HG03520 (cell line): ENCODE measurements at regions not wholly inside any gene's neighbourhood (a gene's known extent, or its start where the extent isn't known, plus 50 kb on each side); places are given as distances from the start of the nearest gene placed in this dataset.

Experiments
- ATAC-seq: cut with Tn5 transposase; IDR thresholded peaks from one replicate; pipeline ENCODE4 v1.9.1; 2021; ENCODE audit warnings: mild to moderate bottlenecking, moderate library complexity; ENCODE audit not compliant: unreplicated experiment

- ATAC-seq = no peak
Observed at GRCh38 chr2:126368758-126369157, 287.2 kb upstream of the GYPC start.

GRCh38 chr2:126370201-126370600 is 285.8 kb upstream of the GYPC start:
- no peak for ATAC-seq

GRCh38 chr2:126372406-126372805 is 283.6 kb upstream of the GYPC start:
- ATAC-seq = no peak

- no peak for ATAC-seq
Observed at GRCh38 chr2:126378176-126378575, 277.8 kb upstream of the GYPC start.

- no peak for ATAC-seq
Observed at GRCh38 chr2:126381091-126381490, 274.9 kb upstream of the GYPC start.

- no peak for ATAC-seq
Observed at GRCh38 chr2:126382998-126383397, 273.0 kb upstream of the GYPC start.

GRCh38 chr2:126383800-126384199 is 272.2 kb upstream of the GYPC start:
- ATAC-seq = no peak

GRCh38 chr2:126385441-126385840 is 270.5 kb upstream of the GYPC start:
- no peak for ATAC-seq

GRCh38 chr2:126385983-126386382 is 270.0 kb upstream of the GYPC start:
- ATAC-seq = no peak

- ATAC-seq = no peak
Observed at GRCh38 chr2:126389446-126389845, 266.5 kb upstream of the GYPC start.

- ATAC-seq = no peak
Observed at GRCh38 chr2:126392889-126393288, 263.1 kb upstream of the GYPC start.

- ATAC-seq = no peak
Observed at GRCh38 chr2:126399001-126399400, 257.0 kb upstream of the GYPC start.

- ATAC-seq = no peak
Observed at GRCh38 chr2:126403039-126403628, 252.8 kb upstream of the GYPC start.

- no peak for ATAC-seq
Observed at GRCh38 chr2:126406267-126406666, 249.7 kb upstream of the GYPC start.

GRCh38 chr2:126408671-126409070 is 247.3 kb upstream of the GYPC start:
- no peak for ATAC-seq

GRCh38 chr2:126409850-126410249 is 246.1 kb upstream of the GYPC start:
- ATAC-seq = no peak

GRCh38 chr2:126413079-126413478 is 242.9 kb upstream of the GYPC start:
- ATAC-seq = peak; percentile 78

- ATAC-seq = no peak
Observed at GRCh38 chr2:126419403-126419802, 236.6 kb upstream of the GYPC start.

GRCh38 chr2:126425943-126426342 is 230.0 kb upstream of the GYPC start:
- no peak for ATAC-seq

- ATAC-seq = no peak
Observed at GRCh38 chr2:126429103-126429502, 226.9 kb upstream of the GYPC start.

GRCh38 chr2:126431136-126431535 is 224.8 kb upstream of the GYPC start:
- no peak for ATAC-seq

GRCh38 chr2:126436411-126436810 is 219.5 kb upstream of the GYPC start:
- ATAC-seq = no peak

GRCh38 chr2:126437016-126437415 is 218.9 kb upstream of the GYPC start:
- ATAC-seq = no peak
